Naive thymus-derived CD4-positive, alpha-beta T cell (primary cell): ENCODE measurements at regions not wholly inside any gene's neighbourhood (a gene's known extent, or its start where the extent isn't known, plus 50 kb on each side); places are given as distances from the start of the nearest gene placed in this dataset.
"Not testable (repeated sequence)": the region's sequence is repeated elsewhere in the genome, so short reads cannot be mapped to it uniquely, and the experiment has no call there.

Source experiments
- ATAC-seq: fragments of 150-1000 bp; cut with Tn5 transposase; 2 replicates; pipeline ENCODE4 v1.10.0; 2021; ENCODE audit warnings: mild to moderate bottlenecking, moderate library complexity
- CTCF ChIA-PET: fragments of 350-600 bp; sonication (Branson Sonifier 250); formaldehyde crosslinking; loops from one replicate; lab custom pipeline; 2021; ENCODE audit warnings: antibody characterized with exemption; lab: Charles Lee
- POLR2A ChIA-PET: fragments of 350-600 bp; sonication (Branson Sonifier 250); formaldehyde crosslinking; loops from one replicate; lab custom pipeline; 2021; ENCODE audit warnings: antibody characterized with exemption, inconsistent platforms; lab: Charles Lee
- DNase-seq, 9 donors: peaks; one replicate each; pipeline versions ENCODE4 v3.0.0 to v3.0.0-alpha.2; 2020 to 2022; ENCODE audit warnings: mixed read lengths in 1 of 9
- H3K27ac ChIP-seq: one replicate; pipeline ENCODE4 v1.7.0; 2013; ENCODE audit warnings: mild to moderate bottlenecking, low read depth, low read length, moderate library complexity
- H3K27me3 ChIP-seq, 2 donors: one replicate each; pipeline ENCODE4 v1.7.0; 2013; ENCODE audit warnings: low read length in 2 of 2, mild to moderate bottlenecking in 2 of 2, moderate library complexity in 2 of 2; ENCODE audit not compliant: control insufficient read depth in 2 of 2, insufficient read depth in 2 of 2
- H3K36me3 ChIP-seq, 3 experiments: 1 replicate in 2 of 3; 2 replicates in 1 of 3; pipeline ENCODE4 v1.7.0; 2013; ENCODE audit warnings: low read length in 3 of 3, mild to moderate bottlenecking in 3 of 3, moderate library complexity in 1 of 3; ENCODE audit not compliant: insufficient read depth in 3 of 3, control insufficient read depth in 2 of 3
- H3K4me1 ChIP-seq, 2 donors: one replicate each; pipeline ENCODE4 v1.7.0; 2013; ENCODE audit warnings: low read length in 2 of 2, mild to moderate bottlenecking in 2 of 2, moderate library complexity in 1 of 2; ENCODE audit not compliant: control insufficient read depth in 2 of 2, insufficient read depth in 2 of 2
- H3K4me3 ChIP-seq: 2 replicates; pipeline ENCODE4 v1.7.0; 2013; ENCODE audit warnings: mild to moderate bottlenecking, low read length
- H3K9me3 ChIP-seq, 3 experiments: 1 replicate in 2 of 3; 2 replicates in 1 of 3; pipeline ENCODE4 v1.7.0; 2013; ENCODE audit warnings: low read length in 3 of 3; ENCODE audit not compliant: control insufficient read depth in 2 of 3
- H3K27ac Mint-ChIP-seq, 9 donors: one replicate each; pipeline ENCODE4 v1.8.0; 2020 to 2022; ENCODE audit warnings: mixed read lengths in 9 of 9, mild to moderate bottlenecking in 8 of 9, moderate library complexity in 5 of 9, inconsistent platforms in 2 of 9
- H3K27me3 Mint-ChIP-seq, 5 donors: one replicate each; pipeline ENCODE4 v1.8.0; 2021 to 2022; ENCODE audit warnings: mixed read lengths in 5 of 5, mild to moderate bottlenecking in 1 of 5
- H3K36me3 Mint-ChIP-seq, 5 donors: one replicate each; pipeline ENCODE4 v1.8.0; 2020 to 2022; ENCODE audit warnings: mixed read lengths in 5 of 5, mild to moderate bottlenecking in 3 of 5, inconsistent platforms in 1 of 5
- H3K4me1 Mint-ChIP-seq, 7 donors: one replicate each; pipeline ENCODE4 v1.8.0; 2020 to 2022; ENCODE audit warnings: mixed read lengths in 7 of 7, mild to moderate bottlenecking in 3 of 7, inconsistent platforms in 1 of 7
- H3K4me3 Mint-ChIP-seq, 10 donors: one replicate each; pipeline ENCODE4 v1.8.0; 2020 to 2022; ENCODE audit warnings: mild to moderate bottlenecking in 10 of 10, mixed read lengths in 10 of 10, moderate library complexity in 6 of 10, inconsistent platforms in 2 of 10
- H3K9me3 Mint-ChIP-seq, 11 donors: one replicate each; pipeline ENCODE4 v1.8.0; 2020 to 2022; ENCODE audit warnings: mixed read lengths in 11 of 11, mild to moderate bottlenecking in 4 of 11, inconsistent platforms in 1 of 11, moderate library complexity in 1 of 11
- intact Hi-C, 2 donors: fragments of 100-400 bp; cut with micrococcal nuclease; formaldehyde crosslinking; loops; one replicate each; pipeline ENCODE4 v1.15.1; 2023

GRCh38 chr15:79643393-79643792 lies 211.3 kb downstream of the MINAR1 start:
- CTCF ChIA-PET, result no interaction called here
- no peak overlapping the region for H3K27ac ChIP-seq
- no peaks in the 10 kb centered on the region for H3K36me3 Mint-ChIP-seq
- no peaks in the 10 kb centered on the region for H3K27me3 ChIP-seq
- intact Hi-C loops, result no loop called here
- DNase-seq, result no peak
- H3K9me3 ChIP-seq, result peaks cover 0 to 6% (median 0%) of the 10 kb centered on the region in 3 experiments
- no peaks in the 10 kb centered on the region for H3K4me1 ChIP-seq
- no peak for ATAC-seq
- no peak overlapping the region for H3K4me3 ChIP-seq
- H3K9me3 Mint-ChIP-seq, result peaks cover 6 to 45% (median 17%) of the 10 kb centered on the region in 11 donors
- H3K36me3 ChIP-seq, result no peaks in the 10 kb centered on the region
- H3K27me3 Mint-ChIP-seq, result peaks cover 8 to 27% (median 22%) of the 10 kb centered on the region in 5 donors
- no peak overlapping the region for H3K27ac Mint-ChIP-seq
- H3K4me3 Mint-ChIP-seq, result no peak overlapping the region
- no peaks in the 10 kb centered on the region for H3K4me1 Mint-ChIP-seq
- POLR2A ChIA-PET, result no interaction called here

- Histone ChIP-seq H3K36me3 (no peaks in the 10 kb centered on the region), H3K27me3 (no peaks in the 10 kb centered on the region), H3K4me1 (no peaks in the 10 kb centered on the region), H3K4me3 (no peak overlapping the region), H3K27ac (no peak overlapping the region), H3K9me3 (peaks cover 0 to 6% (median 0%) of the 10 kb centered on the region in 3 experiments)
- H3K27me3 Mint-ChIP-seq, result peaks cover 7 to 27% (median 22%) of the 10 kb centered on the region in 5 donors
- peaks cover 6 to 45% (median 17%) of the 10 kb centered on the region in 11 donors for H3K9me3 Mint-ChIP-seq
- no peak overlapping the region for H3K4me3 Mint-ChIP-seq
- ATAC-seq (no peak), DNase-seq (no peak)
- ChIA-PET CTCF (no interaction called here), POLR2A (no interaction called here)
- no peak overlapping the region for H3K27ac Mint-ChIP-seq
- H3K4me1 Mint-ChIP-seq, result no peaks in the 10 kb centered on the region
- H3K36me3 Mint-ChIP-seq, result no peaks in the 10 kb centered on the region
- intact Hi-C loops, result no loop called here
Observed at GRCh38 chr15:79644091-79644490, 212.0 kb downstream of the MINAR1 start.

GRCh38 chr15:79652972-79653371 lies 220.8 kb downstream of the MINAR1 start:
- H3K4me1 ChIP-seq, H3K27me3 ChIP-seq, H3K27ac ChIP-seq, H3K36me3 ChIP-seq, ATAC-seq, H3K4me1 Mint-ChIP-seq, H3K4me3 ChIP-seq, H3K4me3 Mint-ChIP-seq, DNase-seq, intact Hi-C loops, H3K27ac Mint-ChIP-seq, H3K36me3 Mint-ChIP-seq, H3K9me3 ChIP-seq, CTCF ChIA-PET, POLR2A ChIA-PET: not testable (repeated sequence)
- H3K9me3 Mint-ChIP-seq, result peaks cover 0 to 11% (median 4%) of the 10 kb centered on the region in 11 donors
- H3K27me3 Mint-ChIP-seq, result peaks cover 10 to 41% (median 30%) of the 10 kb centered on the region in 5 donors

- H3K27ac ChIP-seq, result no peak overlapping the region
- Mint-ChIP-seq H3K27ac (no peak overlapping the region), H3K4me3 (no peak overlapping the region), H3K27me3 (peaks cover 10 to 46% (median 30%) of the 10 kb centered on the region in 5 donors), H3K36me3 (peaks cover 0 to 4% (median 0%) of the 10 kb centered on the region in 5 donors), H3K4me1 (no peaks in the 10 kb centered on the region), H3K9me3 (peaks cover 0 to 11% (median 4%) of the 10 kb centered on the region in 11 donors)
- DNase-seq (no peak), ATAC-seq (no peak)
- ChIA-PET POLR2A (no interaction called here), CTCF (no interaction called here)
- no peaks in the 10 kb centered on the region for H3K4me1 ChIP-seq
- H3K27me3 ChIP-seq, result peaks cover 0 to 6% of the 10 kb centered on the region in 2 donors
- intact Hi-C loops, result no loop called here
- H3K9me3 ChIP-seq, result no peaks in the 10 kb centered on the region
- no peaks in the 10 kb centered on the region for H3K36me3 ChIP-seq
- no peak overlapping the region for H3K4me3 ChIP-seq
Observed at GRCh38 chr15:79653533-79653932, 221.4 kb downstream of the MINAR1 start.

GRCh38 chr15:79656151-79657000 lies 224.2 kb downstream of the MINAR1 start:
- no peak overlapping the region for H3K4me3 ChIP-seq
- no peaks in the 10 kb centered on the region for H3K9me3 ChIP-seq
- Mint-ChIP-seq H3K4me1 (no peaks in the 10 kb centered on the region), H3K36me3 (peaks cover 0 to 4% (median 0%) of the 10 kb centered on the region in 5 donors), H3K9me3 (peaks cover 0 to 9% (median 0%) of the 10 kb centered on the region in 11 donors), H3K4me3 (no peak overlapping the region), H3K27me3 (peaks cover 17 to 58% (median 40%) of the 10 kb centered on the region in 5 donors), H3K27ac (no peak overlapping the region)
- DNase-seq (no peak), ATAC-seq (no peak)
- H3K36me3 ChIP-seq, result no peaks in the 10 kb centered on the region
- intact Hi-C loops, result no loop called here
- H3K27ac ChIP-seq, result no peak overlapping the region
- CTCF ChIA-PET, result no interaction called here
- H3K4me1 ChIP-seq, result no peaks in the 10 kb centered on the region
- POLR2A ChIA-PET, result no interaction called here
- H3K27me3 ChIP-seq, result peaks cover 0 to 6% of the 10 kb centered on the region in 2 donors

GRCh38 chr15:79657722-79658121 lies 225.6 kb downstream of the MINAR1 start:
- no peaks in the 10 kb centered on the region for H3K36me3 ChIP-seq
- H3K9me3 ChIP-seq, result no peaks in the 10 kb centered on the region
- no peaks in the 10 kb centered on the region for H3K4me1 ChIP-seq
- H3K4me3 Mint-ChIP-seq, result no peak overlapping the region
- H3K4me1 Mint-ChIP-seq, result no peaks in the 10 kb centered on the region
- DNase-seq (no peak), ATAC-seq (no peak)
- H3K4me3 ChIP-seq, result no peak overlapping the region
- ChIA-PET CTCF (no interaction called here), POLR2A (no interaction called here)
- H3K27me3 ChIP-seq, result peaks cover 0 to 6% of the 10 kb centered on the region in 2 donors
- H3K36me3 Mint-ChIP-seq, result peaks cover 0 to 4% (median 0%) of the 10 kb centered on the region in 5 donors
- peaks cover 24 to 69% (median 47%) of the 10 kb centered on the region in 5 donors for H3K27me3 Mint-ChIP-seq
- no peak overlapping the region for H3K27ac Mint-ChIP-seq
- intact Hi-C loops, result no loop called here
- H3K9me3 Mint-ChIP-seq, result peaks cover 0 to 9% (median 0%) of the 10 kb centered on the region in 11 donors
- no peak overlapping the region for H3K27ac ChIP-seq

GRCh38 chr15:79659691-79660090 lies 227.6 kb downstream of the MINAR1 start:
- no peaks in the 10 kb centered on the region for H3K4me1 Mint-ChIP-seq
- POLR2A ChIA-PET, result no interaction called here
- H3K36me3 Mint-ChIP-seq, result peaks cover 0 to 4% (median 0%) of the 10 kb centered on the region in 5 donors
- H3K4me3 Mint-ChIP-seq, result no peak overlapping the region
- intact Hi-C loops, result no loop called here
- Histone ChIP-seq H3K27ac (no peak overlapping the region), H3K4me3 (no peak overlapping the region), H3K36me3 (no peaks in the 10 kb centered on the region), H3K4me1 (no peaks in the 10 kb centered on the region), H3K9me3 (no peaks in the 10 kb centered on the region), H3K27me3 (peaks cover 0 to 6% of the 10 kb centered on the region in 2 donors)
- peaks cover 26 to 67% (median 49%) of the 10 kb centered on the region in 5 donors for H3K27me3 Mint-ChIP-seq
- ATAC-seq (no peak), DNase-seq (no peak)
- H3K27ac Mint-ChIP-seq, result no peak overlapping the region
- peaks cover 0 to 9% (median 0%) of the 10 kb centered on the region in 11 donors for H3K9me3 Mint-ChIP-seq
- CTCF ChIA-PET, result no interaction called here
